Heart right ventricle (tissue), 16 donors: ENCODE measurements at regions not wholly inside any gene's neighbourhood (a gene's known extent, or its start where the extent isn't known, plus 50 kb on each side); places are given as distances from the start of the nearest gene placed in this dataset.

ENCODE experiments used
- ATAC-seq, 8 donors: fragments of 200-7000 bp; cut with Tn5 transposase; one replicate each; pipeline ENCODE4 v1.9.1; 2020; ENCODE audit warnings: mild to moderate bottlenecking in 8 of 8, moderate library complexity in 8 of 8, moderate number of reproducible peaks in 1 of 8
- DNase-seq, 2 donors: peaks; one replicate each; pipeline ENCODE4 v3.0.0-alpha.2; 2020
- H3K27ac ChIP-seq, 10 donors: fragments of 200-600 bp; sonication (generic) in 2 of 10; one replicate each; pipeline versions ENCODE4 v1.5.0 to v1.8.0; 2020 to 2022; ENCODE audit warnings: mild to moderate bottlenecking in 3 of 10
- H3K27me3 ChIP-seq, 7 donors: fragments of 200-600 bp; one replicate each; pipeline ENCODE4 v1.8.0; 2021 to 2022; ENCODE audit warnings: mild to moderate bottlenecking in 2 of 7
- H3K36me3 ChIP-seq, 9 donors: fragments of 200-600 bp; sonication (generic) in 1 of 9; one replicate each; pipeline versions ENCODE4 v1.5.0 to v1.8.0; 2020 to 2022; ENCODE audit warnings: mild to moderate bottlenecking in 2 of 9
- H3K4me1 ChIP-seq, 9 donors: fragments of 200-600 bp; sonication (generic) in 1 of 9; one replicate each; pipeline versions ENCODE4 v1.5.0 to v1.8.0; 2020 to 2022; ENCODE audit warnings: mild to moderate bottlenecking in 4 of 9
- H3K4me3 ChIP-seq, 10 donors: fragments of 200-600 bp; sonication (generic) in 2 of 10; one replicate each; pipeline versions ENCODE4 v1.5.0 to v1.8.0; 2020 to 2022; ENCODE audit warnings: mild to moderate bottlenecking in 7 of 10, moderate library complexity in 2 of 10
- H3K9me3 ChIP-seq, 11 donors: fragments of 200-600 bp in 10 of 11; sonication (generic) in 2 of 11; one replicate each; pipeline versions ENCODE4 v1.5.0 to v1.8.0; 2013 to 2022; ENCODE audit warnings: mild to moderate bottlenecking in 2 of 11, control low read depth in 1 of 11, moderate library complexity in 1 of 11
- WGBS, 2 donors: extraction: QIAGEN DNeasy Blood & Tissue Kit; methylation state at CpG; one replicate each; pipeline ENCODE4 v1.1.7; 2013; ENCODE audit warnings: inconsistent platforms in 1 of 2; 5-methylcytosine and 5-hydroxymethylcytosine counted together
- intact Hi-C, 10 donors: fragments of 100-400 bp; cut with DNase I; formaldehyde crosslinking; loops; one replicate each; pipeline versions ENCODE4 v1.11.1 to v1.14.2; 2022
- TF ChIP-seq, protein P1 (sequence below), 9 donors: fragments of 200-600 bp; sonication (generic) in 2 of 9; IDR thresholded peaks; one replicate each; pipeline versions ENCODE4 v1.5.0 to v1.8.0; 2021 to 2022; ENCODE audit warnings: antibody characterized with exemption in 9 of 9, mild to moderate bottlenecking in 5 of 9, moderate library complexity in 1 of 9
- donor health status: Arrhythmogenic right ventricular cardiomyopathy.
- donor health status: ischemic (EF 13 %, LVEDD 7.1; RV severe dilation, severe dysfunction).
- donor health status: healthy with polysubstance abuse.
- donor health status: DM: no; HTN: yes; CAD: no.
- donor health status: DM: no; HTN: no; CAD: no.
- donor health status: ischemic (EF 25% LVEDD 6.9; RV normal size, moderate dysfunction).
- donor health status: ischemic (EF 25% LVEDD 5.7; RV mildly dilated, moderate dysfunction).
- donor health status: healthy.
- donor health status: DM: yes; HTN: yes; CAD: no.
- donor health status: Ischemic cardiomyopathy.
- donor health status: ischemic (EF 35%, LVEDD 5.7; RV mildly dilated, moderate dysfunction).
- donor health status: nonischemic (EF 11% LVEDD 7.7; RV severe dilation, severe dysfunction).
- donor health status: DM: yes; HTN: yes; CAD: no.
- donor health status: PGD.
- donor health status: ischemic (EF 29% LVEDD 5.4; RV normal size, mild dysfunction).
- donor health status: nonischemic (EF 23%, LVEDD 6.1; RV moderate dilation, normal function).

DNA sequence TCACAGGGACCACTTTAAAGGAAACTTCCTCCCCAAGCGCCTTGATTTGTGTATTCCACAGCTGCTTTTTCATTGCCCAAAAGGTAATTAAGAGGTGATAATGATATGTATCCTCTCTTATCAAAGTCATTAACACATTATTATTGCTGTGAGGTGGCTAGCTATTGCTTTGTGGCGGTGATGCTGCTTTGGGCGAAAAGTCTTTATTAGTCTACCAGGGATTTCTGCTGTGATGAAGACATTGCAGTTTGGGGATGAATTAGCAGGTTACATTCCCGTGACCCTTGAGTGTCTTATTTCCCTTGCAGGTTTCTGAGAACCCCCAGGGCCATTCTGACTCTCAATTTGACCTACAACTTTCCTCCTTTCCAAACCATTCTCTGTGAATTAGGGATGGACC is 143.4 kb upstream of the SOX4 start:
- ATAC-seq: no peak
- 95 to 97% methylated on average over 4 of the region's 4 CpGs for WGBS, 2 donors
- no peak for DNase-seq
- Histone ChIP-seq H3K27me3 (no peaks in the 10 kb centered on the region), H3K36me3 (no peaks in the 10 kb centered on the region), H3K4me1 (peaks cover 0 to 5% (median 3%) of the 10 kb centered on the region in 9 donors), H3K27ac (no peak overlapping the region), H3K9me3 (no peaks in the 10 kb centered on the region), H3K4me3 (no peak overlapping the region)
- TF ChIP-seq, protein P1, sequence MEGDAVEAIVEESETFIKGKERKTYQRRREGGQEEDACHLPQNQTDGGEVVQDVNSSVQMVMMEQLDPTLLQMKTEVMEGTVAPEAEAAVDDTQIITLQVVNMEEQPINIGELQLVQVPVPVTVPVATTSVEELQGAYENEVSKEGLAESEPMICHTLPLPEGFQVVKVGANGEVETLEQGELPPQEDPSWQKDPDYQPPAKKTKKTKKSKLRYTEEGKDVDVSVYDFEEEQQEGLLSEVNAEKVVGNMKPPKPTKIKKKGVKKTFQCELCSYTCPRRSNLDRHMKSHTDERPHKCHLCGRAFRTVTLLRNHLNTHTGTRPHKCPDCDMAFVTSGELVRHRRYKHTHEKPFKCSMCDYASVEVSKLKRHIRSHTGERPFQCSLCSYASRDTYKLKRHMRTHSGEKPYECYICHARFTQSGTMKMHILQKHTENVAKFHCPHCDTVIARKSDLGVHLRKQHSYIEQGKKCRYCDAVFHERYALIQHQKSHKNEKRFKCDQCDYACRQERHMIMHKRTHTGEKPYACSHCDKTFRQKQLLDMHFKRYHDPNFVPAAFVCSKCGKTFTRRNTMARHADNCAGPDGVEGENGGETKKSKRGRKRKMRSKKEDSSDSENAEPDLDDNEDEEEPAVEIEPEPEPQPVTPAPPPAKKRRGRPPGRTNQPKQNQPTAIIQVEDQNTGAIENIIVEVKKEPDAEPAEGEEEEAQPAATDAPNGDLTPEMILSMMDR (IDR thresholded peaks at IDR 0.05): no peak
- intact Hi-C loops: no loop called here

DNA sequence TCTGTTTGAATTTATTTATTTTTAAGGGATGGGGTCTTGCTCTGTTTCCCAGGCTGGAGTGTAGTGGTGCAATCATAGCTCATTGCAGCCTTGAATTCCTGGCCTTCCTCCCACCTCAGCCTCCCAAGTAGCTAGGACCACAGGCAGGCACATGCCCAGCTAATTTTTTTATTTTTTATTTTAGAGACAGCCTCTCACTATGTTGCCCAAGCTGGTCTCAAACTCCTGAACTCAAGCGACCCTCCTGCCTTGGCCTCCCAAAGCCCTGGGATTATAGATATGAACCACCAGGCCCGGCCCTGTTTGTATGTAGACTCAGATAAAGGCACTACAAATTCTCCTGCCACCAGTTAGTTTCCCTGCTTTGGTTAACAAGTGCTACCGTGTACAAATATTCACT is 142.9 kb upstream of the SOX4 start:
- ATAC-seq (no peak), DNase-seq (no peak)
- WGBS, 2 donors: 78 to 80% methylated on average over 3 of the region's 3 CpGs
- H3K36me3 ChIP-seq: no peaks in the 10 kb centered on the region
- no peak overlapping the region for H3K27ac ChIP-seq
- TF ChIP-seq, protein P1 (IDR thresholded peaks at IDR 0.05): no peak
- peaks cover 0 to 10% (median 6%) of the 10 kb centered on the region in 9 donors for H3K4me1 ChIP-seq
- H3K9me3 ChIP-seq: no peaks in the 10 kb centered on the region
- H3K4me3 ChIP-seq: no peak overlapping the region
- intact Hi-C loops: no loop called here
- no peaks in the 10 kb centered on the region for H3K27me3 ChIP-seq

DNA sequence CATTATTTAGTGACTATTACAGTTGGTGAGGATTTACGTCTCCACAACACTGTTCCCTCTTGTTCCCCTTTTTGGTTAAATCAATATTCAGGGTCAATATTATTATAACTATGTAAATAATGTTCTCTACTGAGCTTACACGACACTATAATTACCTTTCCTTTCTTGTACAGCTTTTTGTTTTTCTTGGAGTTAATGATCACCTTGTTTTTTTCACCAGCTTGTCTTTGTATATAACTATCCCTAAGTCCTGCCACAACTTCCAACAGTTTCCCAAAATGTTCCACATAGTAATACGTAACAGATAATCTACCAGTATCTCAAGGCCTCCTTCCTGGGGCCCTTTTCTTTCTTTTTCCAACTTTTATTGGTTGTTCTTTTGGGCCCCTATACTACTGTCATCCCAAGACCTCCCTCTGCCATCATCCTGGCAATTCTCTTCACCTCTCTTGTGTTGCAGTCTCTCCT is 142.0 kb upstream of the SOX4 start:
- Histone ChIP-seq H3K27me3 (no peaks in the 10 kb centered on the region), H3K9me3 (no peaks in the 10 kb centered on the region), H3K27ac (no peak overlapping the region), H3K4me1 (peaks cover 0 to 13% (median 6%) of the 10 kb centered on the region in 9 donors), H3K4me3 (no peak overlapping the region), H3K36me3 (no peaks in the 10 kb centered on the region)
- intact Hi-C loops: no loop called here
- 67 to 75% methylated on average over 3 of the region's 3 CpGs for WGBS, 2 donors
- TF ChIP-seq, protein P1 (IDR thresholded peaks at IDR 0.05): no peak
- ATAC-seq (no peak), DNase-seq (no peak)

DNA sequence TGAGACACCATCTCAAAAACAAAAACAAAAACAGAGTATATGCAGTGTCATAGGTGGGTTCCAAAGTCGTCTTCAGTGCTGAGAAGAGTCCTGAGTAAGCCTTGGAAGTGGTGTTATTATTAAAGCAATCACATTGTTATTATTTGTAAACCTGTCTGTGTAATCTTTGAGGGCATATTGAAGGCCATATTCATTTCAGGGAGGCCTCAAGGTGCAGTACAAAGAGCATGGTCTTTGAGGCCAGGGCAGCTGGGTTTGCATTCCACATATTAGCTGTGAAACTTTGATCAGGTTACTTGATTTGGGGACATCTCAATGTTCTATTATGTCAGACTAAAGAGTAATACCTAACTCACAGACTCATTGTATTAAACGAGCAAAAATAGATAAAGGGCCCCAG is 139.3 kb upstream of the SOX4 start:
- intact Hi-C loops: no loop called here
- no peak for ATAC-seq
- Histone ChIP-seq H3K9me3 (no peaks in the 10 kb centered on the region), H3K36me3 (no peaks in the 10 kb centered on the region), H3K4me3 (no peak overlapping the region), H3K4me1 (peaks cover 0 to 13% (median 6%) of the 10 kb centered on the region in 9 donors), H3K27me3 (no peaks in the 10 kb centered on the region), H3K27ac (no peak overlapping the region)
- no peak for DNase-seq
- TF ChIP-seq, protein P1 (IDR thresholded peaks at IDR 0.05): no peak
- WGBS, 2 donors: 82 to 83% methylated on average over 2 of the region's 2 CpGs
